Astrocyte (in vitro differentiated cells and primary cell): ENCODE measurements at regions not wholly inside any gene's neighbourhood (a gene's known extent, or its start where the extent isn't known, plus 50 kb on each side); places are given as distances from the start of the nearest gene placed in this dataset.

Experiments
- DNase-seq: peaks from one replicate; pipeline ENCODE4 v3.0.0-alpha.2; 2010; ENCODE audit warnings: low read depth
- FAIRE-seq: peaks from 2 replicates; lab custom pipeline; 2011; peaks lifted over from hg19 to GRCh38; lab: Jason Lieb, UNC
- H2AFZ ChIP-seq: 2 replicates; pipeline ENCODE4 v1.6.0; 2012; ENCODE audit warnings: low read depth, low read length, inconsistent platforms
- H3K27ac ChIP-seq: 2 replicates; pipeline ENCODE4 v1.5.1; 2011; ENCODE audit warnings: low read depth, low read length, inconsistent platforms
- H3K27me3 ChIP-seq: 2 replicates; pipeline ENCODE4 v1.6.0; 2011; ENCODE audit warnings: low read length, inconsistent platforms; ENCODE audit not compliant: insufficient read depth
- H3K36me3 ChIP-seq: 2 replicates; pipeline ENCODE4 v1.5.1; 2011; ENCODE audit warnings: low read length, inconsistent platforms; ENCODE audit not compliant: insufficient read depth
- H3K4me1 ChIP-seq: 2 replicates; pipeline ENCODE4 v1.5.1; 2011; ENCODE audit warnings: low read length, inconsistent platforms; ENCODE audit not compliant: insufficient read depth
- H3K4me2 ChIP-seq: 2 replicates; pipeline ENCODE4 v1.6.0; 2012; ENCODE audit warnings: low read length, inconsistent platforms
- H3K4me3 ChIP-seq: 2 replicates; pipeline ENCODE4 v1.5.1; 2011; ENCODE audit warnings: low read depth, mild to moderate bottlenecking, low read length, inconsistent platforms; ENCODE audit not compliant: insufficient read depth
- H3K79me2 ChIP-seq: 2 replicates; pipeline ENCODE4 v1.6.0; 2012; ENCODE audit warnings: mild to moderate bottlenecking, low read length, inconsistent platforms; ENCODE audit not compliant: insufficient read depth
- H3K9ac ChIP-seq: 2 replicates; pipeline ENCODE4 v1.6.0; 2012; ENCODE audit warnings: mild to moderate bottlenecking, low read length, inconsistent platforms
- H3K9me3 ChIP-seq: 2 replicates; pipeline ENCODE4 v1.5.1; 2012; ENCODE audit warnings: low read depth, mild to moderate bottlenecking, low read length, inconsistent platforms; ENCODE audit not compliant: insufficient read depth
- H4K20me1 ChIP-seq: 2 replicates; pipeline ENCODE4 v1.6.0; 2012; ENCODE audit warnings: low read length, inconsistent platforms; ENCODE audit not compliant: insufficient read depth
- H3K27ac Mint-ChIP-seq: one replicate; pipeline ENCODE4 v1.8.0; 2021; ENCODE audit warnings: mild to moderate bottlenecking, mixed read lengths; ENCODE audit not compliant: unreplicated experiment
- H3K27me3 Mint-ChIP-seq: one replicate; pipeline ENCODE4 v1.8.0; 2021; ENCODE audit warnings: low read depth, mixed read lengths; ENCODE audit not compliant: unreplicated experiment
- H3K36me3 Mint-ChIP-seq: one replicate; pipeline ENCODE4 v1.8.0; 2021; ENCODE audit warnings: low read depth, mixed read lengths; ENCODE audit not compliant: unreplicated experiment
- H3K4me1 Mint-ChIP-seq: one replicate; pipeline ENCODE4 v1.8.0; 2021; ENCODE audit warnings: low read depth, mixed read lengths; ENCODE audit not compliant: unreplicated experiment
- H3K4me3 Mint-ChIP-seq: one replicate; pipeline ENCODE4 v1.8.0; 2021; ENCODE audit warnings: mild to moderate bottlenecking, moderate library complexity, mixed read lengths; ENCODE audit not compliant: unreplicated experiment
- H3K9me3 Mint-ChIP-seq: one replicate; pipeline ENCODE4 v1.8.0; 2021; ENCODE audit warnings: mild to moderate bottlenecking, mixed read lengths; ENCODE audit not compliant: unreplicated experiment
- EZH2 ChIP-seq: IDR thresholded peaks from 2 replicates; pipeline ENCODE4 v1.6.1; 2012; ENCODE audit warnings: mild to moderate bottlenecking, low read length, inconsistent platforms; ENCODE audit not compliant: insufficient read depth
- TF ChIP-seq, protein P1 (sequence below): IDR thresholded peaks from 2 replicates; pipeline ENCODE4 v1.5.1; 2011; ENCODE audit warnings: low read depth, mild to moderate bottlenecking, inconsistent platforms, low read length, moderate library complexity; ENCODE audit not compliant: insufficient read depth

DNA sequence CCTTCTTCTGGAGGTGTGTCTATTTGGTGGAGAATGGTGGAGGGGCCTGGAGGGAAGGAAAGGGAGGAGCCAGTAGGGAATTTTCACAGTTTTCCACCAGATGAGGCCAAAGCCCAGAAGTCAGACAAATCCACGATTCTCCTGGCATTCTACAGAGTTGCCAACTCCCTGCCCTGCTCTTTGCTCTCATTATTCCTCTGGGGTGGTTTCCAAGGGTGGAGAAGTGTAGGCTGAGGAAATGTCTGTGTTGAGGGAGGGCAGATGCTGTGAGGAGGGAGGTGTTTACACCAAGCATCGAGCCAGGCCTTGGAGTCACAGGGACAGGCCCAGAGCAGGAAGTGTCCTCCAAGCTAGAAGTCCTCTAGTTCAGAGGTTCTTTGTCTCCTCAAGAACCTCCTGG is 124.1 kb upstream of the LGALSL start:
- Histone ChIP-seq H4K20me1 (no peaks in the 10 kb centered on the region), H3K4me3 (no peak overlapping the region), H3K9me3 (no peaks in the 10 kb centered on the region), H3K4me2 (no peak overlapping the region), H3K27ac (no peak overlapping the region), H3K36me3 (no peaks in the 10 kb centered on the region), H3K27me3 (peaks cover 25% of the 10 kb centered on the region), H3K79me2 (no peaks in the 10 kb centered on the region), H2AFZ (no peak overlapping the region), H3K4me1 (peaks cover 10% of the 10 kb centered on the region), H3K9ac (no peak overlapping the region)
- H3K36me3 Mint-ChIP-seq, result no peaks in the 10 kb centered on the region
- peaks cover 8% of the 10 kb centered on the region for H3K27me3 Mint-ChIP-seq
- TF ChIP-seq, protein P1, sequence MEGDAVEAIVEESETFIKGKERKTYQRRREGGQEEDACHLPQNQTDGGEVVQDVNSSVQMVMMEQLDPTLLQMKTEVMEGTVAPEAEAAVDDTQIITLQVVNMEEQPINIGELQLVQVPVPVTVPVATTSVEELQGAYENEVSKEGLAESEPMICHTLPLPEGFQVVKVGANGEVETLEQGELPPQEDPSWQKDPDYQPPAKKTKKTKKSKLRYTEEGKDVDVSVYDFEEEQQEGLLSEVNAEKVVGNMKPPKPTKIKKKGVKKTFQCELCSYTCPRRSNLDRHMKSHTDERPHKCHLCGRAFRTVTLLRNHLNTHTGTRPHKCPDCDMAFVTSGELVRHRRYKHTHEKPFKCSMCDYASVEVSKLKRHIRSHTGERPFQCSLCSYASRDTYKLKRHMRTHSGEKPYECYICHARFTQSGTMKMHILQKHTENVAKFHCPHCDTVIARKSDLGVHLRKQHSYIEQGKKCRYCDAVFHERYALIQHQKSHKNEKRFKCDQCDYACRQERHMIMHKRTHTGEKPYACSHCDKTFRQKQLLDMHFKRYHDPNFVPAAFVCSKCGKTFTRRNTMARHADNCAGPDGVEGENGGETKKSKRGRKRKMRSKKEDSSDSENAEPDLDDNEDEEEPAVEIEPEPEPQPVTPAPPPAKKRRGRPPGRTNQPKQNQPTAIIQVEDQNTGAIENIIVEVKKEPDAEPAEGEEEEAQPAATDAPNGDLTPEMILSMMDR, result no peak
- TF ChIP-seq EZH2, result no peak
- no peak for FAIRE-seq
- no peak for DNase-seq
- no peak overlapping the region for H3K4me3 Mint-ChIP-seq
- peaks cover 26% of the 10 kb centered on the region for H3K4me1 Mint-ChIP-seq
- no peaks in the 10 kb centered on the region for H3K9me3 Mint-ChIP-seq
- H3K27ac Mint-ChIP-seq, result no peak overlapping the region

DNA sequence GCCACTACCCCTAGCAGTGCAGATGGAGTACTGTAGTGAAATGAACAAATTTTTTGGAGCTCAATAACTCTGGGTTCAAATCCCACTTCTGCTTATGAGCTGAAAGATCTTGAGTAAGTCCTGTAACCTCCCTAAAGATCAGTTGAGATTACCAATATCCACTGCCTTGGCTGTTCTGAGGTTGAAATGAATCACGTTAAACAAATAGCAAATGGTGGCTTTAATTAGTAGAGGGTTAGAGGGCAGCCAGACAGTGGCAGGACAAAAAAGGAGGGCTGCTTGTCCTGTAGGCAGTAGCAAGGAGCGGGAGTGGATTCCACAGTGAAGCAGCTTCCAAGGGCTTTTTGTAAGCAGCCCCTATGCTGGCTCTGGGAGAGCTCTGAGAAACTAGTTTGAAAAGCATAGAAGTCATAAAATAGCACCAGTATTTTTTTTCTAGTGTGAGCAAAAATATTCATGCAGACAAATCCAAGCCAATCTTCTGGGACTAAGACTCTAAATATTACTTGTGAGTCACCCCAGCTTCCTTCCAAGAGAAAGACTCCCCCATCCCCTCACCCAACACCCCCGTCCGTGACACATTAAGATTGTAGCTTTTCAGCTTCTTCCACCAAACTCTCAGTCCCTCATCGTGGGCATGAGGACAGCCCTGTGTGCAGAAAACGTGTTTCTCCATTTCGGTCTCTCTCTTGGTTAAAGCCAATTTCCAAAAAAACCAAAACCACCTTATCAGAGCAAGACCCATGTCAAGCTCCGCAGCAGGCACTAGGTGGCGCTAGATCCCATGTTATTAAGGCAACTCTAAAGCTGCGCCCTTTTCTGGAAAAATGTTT is 123.5 kb upstream of the LGALSL start:
- H3K9me3 ChIP-seq, result no peaks in the 10 kb centered on the region
- Mint-ChIP-seq H3K36me3 (no peaks in the 10 kb centered on the region), H3K27ac (peak overlapping the region; percentile 13), H3K9me3 (no peaks in the 10 kb centered on the region), H3K27me3 (peaks cover 8% of the 10 kb centered on the region), H3K4me1 (peaks cover 26% of the 10 kb centered on the region), H3K4me3 (peak overlapping the region; percentile 79)
- FAIRE-seq (peak; percentile 39), DNase-seq (peak; percentile 68)
- no peaks in the 10 kb centered on the region for H4K20me1 ChIP-seq
- H3K9ac ChIP-seq, result peak overlapping the region; percentile 65
- H3K79me2 ChIP-seq, result no peaks in the 10 kb centered on the region
- TF ChIP-seq, protein P1, result peak; percentile 97
- TF ChIP-seq EZH2, result no peak
- no peak overlapping the region for H3K27ac ChIP-seq
- H3K4me1 ChIP-seq, result peaks cover 10% of the 10 kb centered on the region
- H3K4me2 ChIP-seq, result peak overlapping the region; percentile 89
- H3K36me3 ChIP-seq, result no peaks in the 10 kb centered on the region
- H2AFZ ChIP-seq, result peak overlapping the region; percentile 73
- H3K4me3 ChIP-seq, result peak overlapping the region; percentile 59
- H3K27me3 ChIP-seq, result peaks cover 25% of the 10 kb centered on the region

DNA sequence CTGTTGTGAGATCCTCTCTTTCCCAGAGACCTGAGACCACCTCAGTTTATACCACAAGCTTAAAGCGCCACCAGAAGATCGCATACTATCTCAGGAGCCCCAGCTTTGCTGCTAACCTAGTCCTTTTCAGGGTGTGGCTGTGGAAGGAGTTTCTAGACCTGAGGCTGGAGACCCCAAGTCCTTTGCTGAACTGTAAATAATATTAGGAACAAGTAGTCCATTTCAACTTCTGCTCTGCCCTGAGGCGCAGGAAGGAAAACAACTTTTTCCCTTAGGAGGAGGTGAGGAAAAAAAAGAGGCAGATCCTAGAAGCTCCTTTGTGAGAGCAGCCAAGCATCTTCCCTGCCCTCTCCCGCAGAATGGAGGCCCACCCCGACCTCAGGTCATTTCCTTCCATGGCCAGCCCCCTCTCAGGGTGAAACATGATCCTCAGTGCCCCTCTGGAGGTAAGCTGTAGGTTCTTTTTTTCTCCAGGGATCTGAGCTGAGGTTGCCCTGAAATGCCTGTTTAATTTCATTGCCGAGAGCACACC is 122.8 kb upstream of the LGALSL start:
- Histone ChIP-seq H3K4me2 (peak overlapping the region; percentile 89), H3K4me1 (peaks cover 10% of the 10 kb centered on the region), H3K4me3 (no peak overlapping the region), H3K79me2 (no peaks in the 10 kb centered on the region), H3K9me3 (no peaks in the 10 kb centered on the region), H2AFZ (no peak overlapping the region), H3K9ac (peak overlapping the region; percentile 65), H4K20me1 (no peaks in the 10 kb centered on the region), H3K36me3 (no peaks in the 10 kb centered on the region), H3K27me3 (peaks cover 23% of the 10 kb centered on the region), H3K27ac (no peak overlapping the region)
- Mint-ChIP-seq H3K36me3 (no peaks in the 10 kb centered on the region), H3K4me3 (peak overlapping the region; percentile 79), H3K9me3 (no peaks in the 10 kb centered on the region), H3K4me1 (peaks cover 22% of the 10 kb centered on the region), H3K27ac (no peak overlapping the region), H3K27me3 (peaks cover 8% of the 10 kb centered on the region)
- no peak for TF ChIP-seq EZH2
- TF ChIP-seq, protein P1, result no peak
- FAIRE-seq, result no peak
- DNase-seq, result no peak
